ENCODE measurements at regions not wholly inside any gene's neighbourhood (a gene's known extent, or its start where the extent isn't known, plus 50 kb on each side); places are given as distances from the start of the nearest gene placed in this dataset.

DNA sequence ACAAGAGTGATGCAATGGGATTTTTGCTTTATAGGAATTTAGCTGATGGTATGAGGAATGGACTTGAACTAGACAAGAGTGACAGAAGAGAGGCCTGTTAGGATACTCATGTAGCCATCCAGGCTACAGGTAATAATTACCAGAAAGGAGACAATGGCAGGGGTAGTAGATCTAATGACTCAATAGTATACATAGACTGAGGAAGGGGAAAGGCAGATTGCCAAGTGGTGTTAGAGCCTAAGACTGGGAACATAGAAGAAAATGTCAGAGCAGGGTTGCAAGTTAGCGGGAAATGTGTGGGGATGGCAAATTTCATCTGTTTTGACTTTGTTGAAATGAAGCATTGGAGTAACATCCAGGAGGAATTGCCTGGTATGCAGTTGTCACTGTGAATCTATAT is 295.6 kb downstream of the UTRN start:
- Histone ChIP-seq H3K23me2 (ENCODE audit: insufficient read length, low read depth, low read length, poor library complexity, severe bottlenecking) (no peaks in the 10 kb centered on the region), H3K27me3 (ENCODE audit: insufficient read depth, low read length) (no peaks in the 10 kb centered on the region), H3K4me1 (ENCODE audit: insufficient read depth, low read length) (no peaks in the 10 kb centered on the region; the same call in 1 of the 2 replicates), H3K27ac (ENCODE audit: insufficient read length, low read depth, low read length) (no peak overlapping the region), H3K18ac (ENCODE audit: insufficient read length, low read depth, low read length) (no peak overlapping the region), H3K23ac (ENCODE audit: insufficient read length, low read depth, low read length) (no peak overlapping the region), H3K4ac (ENCODE audit: low read depth, low read length) (no peak overlapping the region), H3K9ac (ENCODE audit: extremely low read depth, insufficient read length, low read length) (no peak overlapping the region), H2BK5ac (ENCODE audit: insufficient read length, low read length) (no peak overlapping the region), H2AK5ac (ENCODE audit: insufficient read length, low read length) (no peak overlapping the region), H3K56ac (ENCODE audit: insufficient read length, low read depth, low read length) (no peak overlapping the region), H3K4me2 (ENCODE audit: insufficient read depth, insufficient read length, low read length) (no peak overlapping the region), H2BK15ac (ENCODE audit: low read depth, low read length) (no peak overlapping the region), H3K79me2 (ENCODE audit: insufficient read depth, low read length) (no peaks in the 10 kb centered on the region), H3K14ac (ENCODE audit: insufficient read depth, low read length) (no peak overlapping the region), H4K8ac (replicated peaks; ENCODE audit: insufficient read length, low read depth, low read length) (no peak overlapping the region), H4K5ac (ENCODE audit: insufficient read length, low read depth, low read length) (no peak overlapping the region), H3K79me1 (ENCODE audit: insufficient read depth, low read depth, low read length, poor library complexity, severe bottlenecking) (no peaks in the 10 kb centered on the region), H3T11ph (ENCODE audit: low read length) (no peak overlapping the region), H4K91ac (ENCODE audit: insufficient read length, low read depth, low read length) (no peak overlapping the region), H2BK12ac (ENCODE audit: insufficient read length, low read depth, low read length) (no peak overlapping the region), H2BK120ac (ENCODE audit: low read depth, low read length, poor library complexity, severe bottlenecking) (no peak overlapping the region), H3K9me3 (ENCODE audit: control insufficient read depth, low read depth, low read length) (no peaks in the 10 kb centered on the region), H2AFZ (ENCODE audit: low read length) (no peak overlapping the region), H4K20me1 (ENCODE audit: control insufficient read depth, insufficient read depth, insufficient read length) (no peaks in the 10 kb centered on the region), H2BK20ac (ENCODE audit: low read depth, low read length, poor library complexity, severe bottlenecking) (no peak overlapping the region)
- Mint-ChIP-seq H3K4me3 (no peak overlapping the region), H3K4me1 (peaks cover 28 to 32% of the 10 kb centered on the region in 2 experiments), H3K27ac (peak overlapping the region in 1 of 3 experiments; percentile 32; a peak in 2 of 7 replicates), H3K9me3 (no peaks in the 10 kb centered on the region), H3K27me3 (ENCODE audit: low read depth) (no peaks in the 10 kb centered on the region), H3K36me3 (ENCODE audit: insufficient read depth in 1 of 3, low read depth in 3 of 3) (peaks cover 0 to 13% (median 12%) of the 10 kb centered on the region in 3 experiments; a peak in 4 of 7 replicates)
- TF ChIP-seq CTCF (conservative IDR thresholded peaks at IDR 0.05), result no peak
- DNase-seq, result no peak
- no CpG with 5 or more reads among the region's 1 CpG for WGBS (ENCODE audit: extremely low coverage, insufficient read length, low lambda C conversion rate)

Measured in H9 (cell line).